CD14-positive monocyte (primary cell): ENCODE measurements at regions not wholly inside any gene's neighbourhood (a gene's known extent, or its start where the extent isn't known, plus 50 kb on each side); places are given as distances from the start of the nearest gene placed in this dataset.
"Not testable (repeated sequence)": the region's sequence is repeated elsewhere in the genome, so short reads cannot be mapped to it uniquely, and the experiment has no call there.

Source experiments
- DNase-seq, 3 donors: peaks; one replicate each; pipeline ENCODE4 v3.0.0-alpha.2; 2011 to 2022
- H2AFZ ChIP-seq: 2 replicates; pipeline ENCODE4 v1.6.0; 2012; ENCODE audit warnings: mild to moderate bottlenecking, low read depth, low read length, inconsistent platforms; ENCODE audit not compliant: insufficient read depth, poor library complexity, severe bottlenecking
- H3K27ac ChIP-seq, 2 donors: 1 replicate in 1 of 2; 2 replicates in 1 of 2; pipeline ENCODE4 v1.5.1; 2012 to 2013; ENCODE audit warnings: low read length in 2 of 2, control low read depth in 1 of 2, inconsistent platforms in 1 of 2, low read depth in 1 of 2, mild to moderate bottlenecking in 1 of 2
- H3K27me3 ChIP-seq, 2 donors: one replicate each; pipeline versions ENCODE4 v1.6.0 to v1.6.1; 2011 to 2013; ENCODE audit warnings: low read length in 2 of 2; ENCODE audit not compliant: control insufficient read depth in 2 of 2, insufficient read depth in 2 of 2
- H3K36me3 ChIP-seq, 2 donors: replicated peaks in 1 of 2; 1 replicate in 1 of 2; 2 replicates in 1 of 2; pipeline versions ENCODE4 v1.5.1 to v1.6.1; 2012 to 2013; ENCODE audit warnings: low read length in 2 of 2, control low read depth in 1 of 2, inconsistent platforms in 1 of 2, mild to moderate bottlenecking in 1 of 2; ENCODE audit not compliant: insufficient read depth in 2 of 2, control insufficient read depth in 1 of 2
- H3K4me1 ChIP-seq, 2 donors: 1 replicate in 1 of 2; 2 replicates in 1 of 2; pipeline versions ENCODE4 v1.5.1 to v1.6.1; 2012 to 2013; ENCODE audit warnings: low read length in 2 of 2, control low read depth in 1 of 2, inconsistent platforms in 1 of 2, mild to moderate bottlenecking in 1 of 2, moderate library complexity in 1 of 2; ENCODE audit not compliant: insufficient read depth in 2 of 2, control insufficient read depth in 1 of 2
- H3K4me2 ChIP-seq: replicated peaks from 2 replicates; pipeline ENCODE3; 2012; ENCODE audit warnings: low read length, moderate library complexity, mild to moderate bottlenecking; ENCODE audit not compliant: poor library complexity, severe bottlenecking; ENCODE audit errors: extremely low read depth
- H3K4me3 ChIP-seq, 3 experiments: fragments of 200-600 bp in 1 of 3; sonication (generic) in 1 of 3; replicated peaks in 1 of 3; 1 replicate in 2 of 3; 2 replicates in 1 of 3; pipeline ENCODE4 v1.5.1; 2011 to 2013; ENCODE audit warnings: low read length in 3 of 3, mild to moderate bottlenecking in 3 of 3, control low read depth in 2 of 3, low read depth in 2 of 3, inconsistent platforms in 1 of 3, moderate library complexity in 1 of 3
- H3K79me2 ChIP-seq: 2 replicates; pipeline ENCODE4 v1.6.0; 2012; ENCODE audit warnings: mild to moderate bottlenecking, control low read depth, inconsistent platforms, low read length, moderate library complexity; ENCODE audit not compliant: insufficient read depth
- H3K9ac ChIP-seq: 2 replicates; pipeline ENCODE4 v1.6.0; 2017; ENCODE audit warnings: low read length, mild to moderate bottlenecking; ENCODE audit not compliant: insufficient read depth, poor library complexity, severe bottlenecking
- H3K9me3 ChIP-seq, 2 donors: replicated peaks in 1 of 2; 1 replicate in 1 of 2; 2 replicates in 1 of 2; pipeline versions ENCODE4 v1.5.1 to v1.6.1; 2012 to 2013; ENCODE audit warnings: low read length in 2 of 2, control low read depth in 1 of 2; ENCODE audit not compliant: control insufficient read depth in 1 of 2, insufficient read depth in 1 of 2
- H4K20me1 ChIP-seq: 2 replicates; pipeline ENCODE4 v1.6.0; 2012; ENCODE audit warnings: mild to moderate bottlenecking, low read length, control low read depth, moderate library complexity; ENCODE audit not compliant: insufficient read depth
- H3K27ac Mint-ChIP-seq, 7 donors: one replicate each; pipeline ENCODE4 v1.8.0; 2020; ENCODE audit warnings: mild to moderate bottlenecking in 7 of 7, mixed read lengths in 7 of 7, moderate library complexity in 6 of 7, inconsistent platforms in 2 of 7
- H3K27me3 Mint-ChIP-seq, 3 donors: one replicate each; pipeline ENCODE4 v1.8.0; 2021 to 2022; ENCODE audit warnings: low read depth in 3 of 3, mild to moderate bottlenecking in 3 of 3, mixed read lengths in 3 of 3, moderate library complexity in 3 of 3, inconsistent platforms in 1 of 3
- H3K36me3 Mint-ChIP-seq, 2 donors: one replicate each; pipeline ENCODE4 v1.8.0; 2020; ENCODE audit warnings: mixed read lengths in 2 of 2, inconsistent platforms in 1 of 2, mild to moderate bottlenecking in 1 of 2
- H3K4me1 Mint-ChIP-seq: one replicate; pipeline ENCODE4 v1.8.0; 2020; ENCODE audit warnings: mild to moderate bottlenecking, mixed read lengths
- H3K4me3 Mint-ChIP-seq, 2 donors: one replicate each; pipeline ENCODE4 v1.8.0; 2020; ENCODE audit warnings: mild to moderate bottlenecking in 2 of 2, mixed read lengths in 2 of 2, moderate library complexity in 1 of 2
- H3K9me3 Mint-ChIP-seq, 7 donors: one replicate each; pipeline ENCODE4 v1.8.0; 2020 to 2022; ENCODE audit warnings: mixed read lengths in 7 of 7, mild to moderate bottlenecking in 6 of 7, moderate library complexity in 6 of 7, inconsistent platforms in 2 of 7
- CTCF ChIP-seq: fragments of 200-600 bp; IDR thresholded peaks from one replicate; pipeline ENCODE4 v1.8.0; 2022; ENCODE audit warnings: antibody characterized with exemption, mild to moderate bottlenecking
- WGBS: methylation state at CpG from one replicate; pipeline ENCODE4 v1.1.5; 2013; ENCODE audit warnings: missing lambda C conversion rate; ENCODE audit not compliant: insufficient coverage; 5-methylcytosine and 5-hydroxymethylcytosine counted together
- intact Hi-C, 2 donors: fragments of 100-400 bp; cut with micrococcal nuclease; formaldehyde crosslinking; loops; one replicate each; pipeline versions ENCODE4 v1.15.0 to v1.15.1; 2023

- H3K36me3 ChIP-seq, H3K4me2 ChIP-seq, intact Hi-C loops, H3K36me3 Mint-ChIP-seq, H3K27ac ChIP-seq, H3K4me1 Mint-ChIP-seq, H3K27me3 ChIP-seq, DNase-seq, H3K4me1 ChIP-seq, H3K9ac ChIP-seq, H2AFZ ChIP-seq, H3K4me3 ChIP-seq, H3K79me2 ChIP-seq, H3K27me3 Mint-ChIP-seq, H3K27ac Mint-ChIP-seq, H3K4me3 Mint-ChIP-seq, H4K20me1 ChIP-seq: not testable (repeated sequence)
- peaks cover 0 to 19% (median 10%) of the 10 kb centered on the region in 7 donors for H3K9me3 Mint-ChIP-seq
- over 99% methylated on average over 36 of the region's 43 CpGs for WGBS
- peaks cover 0 to 10% of the 10 kb centered on the region in 2 donors for H3K9me3 ChIP-seq
Observed at GRCh38 chr5:17032314-17032985, 96.4 kb upstream of the MYO10 start.

GRCh38 chr5:17034992-17035391 lies 98.9 kb upstream of the MYO10 start:
- H3K9ac ChIP-seq, H3K4me1 Mint-ChIP-seq, intact Hi-C loops, H3K4me2 ChIP-seq, H3K79me2 ChIP-seq, H3K27ac ChIP-seq, H3K4me3 ChIP-seq, DNase-seq, H3K27me3 Mint-ChIP-seq, H3K36me3 ChIP-seq, H2AFZ ChIP-seq, H3K4me3 Mint-ChIP-seq, H3K27me3 ChIP-seq, H3K9me3 ChIP-seq, H3K27ac Mint-ChIP-seq, H3K36me3 Mint-ChIP-seq, H3K4me1 ChIP-seq, H4K20me1 ChIP-seq: not testable (repeated sequence)
- 100% methylated on average over 1 of the region's 2 CpGs for WGBS
- peaks cover 0 to 18% (median 9%) of the 10 kb centered on the region in 7 donors for H3K9me3 Mint-ChIP-seq

- Histone ChIP-seq H3K36me3 (no peaks in the 10 kb centered on the region), H2AFZ (no peak overlapping the region), H3K9ac (no peak overlapping the region), H3K79me2 (no peaks in the 10 kb centered on the region), H3K27me3 (no peaks in the 10 kb centered on the region), H3K4me3 (no peak overlapping the region), H3K4me1 (no peaks in the 10 kb centered on the region), H3K27ac (no peak overlapping the region), H3K9me3 (peaks cover 0 to 2% of the 10 kb centered on the region in 2 donors), H3K4me2 (no peak overlapping the region), H4K20me1 (no peaks in the 10 kb centered on the region)
- no peak for DNase-seq
- Mint-ChIP-seq H3K27ac (no peak overlapping the region), H3K4me1 (no peaks in the 10 kb centered on the region), H3K4me3 (no peak overlapping the region), H3K9me3 (peaks cover 0 to 4% (median 0%) of the 10 kb centered on the region in 7 donors), H3K36me3 (no peaks in the 10 kb centered on the region), H3K27me3 (peaks cover 0 to 6% (median 2%) of the 10 kb centered on the region in 3 donors)
- TF ChIP-seq CTCF: no peak
- intact Hi-C loops: no loop called here
- WGBS: 100% methylated on average over 1 of the region's 3 CpGs
Observed at GRCh38 chr5:17037751-17038150, 101.7 kb upstream of the MYO10 start.
